SK-N-SH (cell line): ENCODE measurements at regions not wholly inside any gene's neighbourhood (a gene's known extent, or its start where the extent isn't known, plus 50 kb on each side); places are given as distances from the start of the nearest gene placed in this dataset.

ENCODE experiments used
- CTCF ChIA-PET: fragments of 300-600, 350-600 bp; formaldehyde crosslinking; extraction: SDS; loops from one replicate; lab custom pipeline; 2021; lab: Yijun Ruan, JAX
- POLR2A ChIA-PET: fragments of 350-600 bp; sonication (Branson Sonifier 250); formaldehyde crosslinking; extraction: SDS; loops from one replicate; lab custom pipeline; 2020; ENCODE audit warnings: antibody characterized with exemption, inconsistent platforms; lab: Yijun Ruan, JAX
- DNase-seq: peaks from one replicate; pipeline ENCODE4 v3.0.0; 2012
- H2AFZ ChIP-seq: fragments of 200-600 bp; sonication (generic); 2 replicates; pipeline ENCODE4 v1.8.1; 2016; ENCODE audit warnings: antibody characterized with exemption, mild to moderate bottlenecking, low read depth
- H3F3A ChIP-seq: fragments of 200-600 bp; sonication (generic); replicated peaks from 2 replicates; pipeline ENCODE3; 2016; ENCODE audit warnings: antibody characterized with exemption, mild to moderate bottlenecking; ENCODE audit not compliant: insufficient read depth
- H3K27ac ChIP-seq, 2 experiments: fragments of 200-500 bp in 1 of 2; fragments of 200-600 bp in 1 of 2; sonication (Bioruptor generic) in 1 of 2; sonication (generic), shearing (Covaris generic) in 1 of 2; 2 replicates each; pipeline versions ENCODE4 v1.5.1 to v1.6.1; 2014 to 2016; ENCODE audit warnings: low read depth in 2 of 2, inconsistent platforms in 1 of 2, low read length in 1 of 2, mild to moderate bottlenecking in 1 of 2, mixed read lengths in 1 of 2
- H3K27me3 ChIP-seq: fragments of 200-600 bp; sonication (generic), shearing (Covaris generic); 2 replicates; pipeline ENCODE4 v1.6.1; 2016; ENCODE audit warnings: mixed run types; ENCODE audit not compliant: insufficient read depth
- H3K36me3 ChIP-seq, 2 experiments: fragments of 200-500 bp in 1 of 2; fragments of 200-600 bp in 1 of 2; sonication (Bioruptor generic) in 1 of 2; sonication (generic) in 1 of 2; replicated peaks in 1 of 2; 2 replicates each; pipeline versions ENCODE3 to v1.5.1; 2014 to 2016; ENCODE audit warnings: low read length in 1 of 2, mild to moderate bottlenecking in 1 of 2; ENCODE audit not compliant: insufficient read depth in 2 of 2, control insufficient read depth in 1 of 2
- H3K4me1 ChIP-seq, 2 experiments: fragments of 200-500 bp in 1 of 2; fragments of 200-600 bp in 1 of 2; sonication (Bioruptor generic) in 1 of 2; sonication (generic), shearing (Covaris generic) in 1 of 2; 2 replicates each; pipeline versions ENCODE4 v1.5.1 to v1.6.1; 2014 to 2016; ENCODE audit warnings: low read depth in 1 of 2, low read length in 1 of 2, mixed run types in 1 of 2; ENCODE audit not compliant: insufficient read depth in 2 of 2, control insufficient read depth in 1 of 2
- H3K4me2 ChIP-seq: fragments of 200-600 bp; sonication (generic), shearing (Covaris generic); 2 replicates; pipeline ENCODE4 v1.6.1; 2017; ENCODE audit warnings: mixed run types
- H3K4me3 ChIP-seq, 2 experiments: fragments of 200-500 bp in 1 of 2; fragments of 200-600 bp in 1 of 2; sonication (Bioruptor generic) in 1 of 2; sonication (generic), shearing (Covaris generic) in 1 of 2; 2 replicates each; pipeline versions ENCODE4 v1.5.1 to v1.8.1; 2014 to 2016; ENCODE audit warnings: low read depth in 2 of 2, inconsistent platforms in 1 of 2, low read length in 1 of 2, mild to moderate bottlenecking in 1 of 2, mixed read lengths in 1 of 2, moderate library complexity in 1 of 2
- H3K79me2 ChIP-seq: fragments of 200-600 bp; sonication (generic); 2 replicates; pipeline ENCODE4 v1.8.1; 2017; ENCODE audit warnings: mild to moderate bottlenecking; ENCODE audit not compliant: insufficient read depth
- H3K9ac ChIP-seq: fragments of 200-600 bp; sonication (generic); 2 replicates; pipeline ENCODE4 v1.6.1; 2017; ENCODE audit warnings: mixed run types
- H3K9me2 ChIP-seq: fragments of 200-600 bp; sonication (generic); 2 replicates; pipeline ENCODE4 v1.6.1; 2017; ENCODE audit warnings: mixed run types
- H3K9me3 ChIP-seq: fragments of 200-600 bp; sonication (generic); 2 replicates; pipeline ENCODE4 v1.6.1; 2017; ENCODE audit warnings: mixed run types, mild to moderate bottlenecking, moderate library complexity
- H4K20me1 ChIP-seq: fragments of 200-600 bp; sonication (generic); 2 replicates; pipeline ENCODE4 v1.6.1; 2017; ENCODE audit warnings: mild to moderate bottlenecking, mixed run types; ENCODE audit not compliant: insufficient read depth
- CTCF ChIP-seq: fragments of 200-600 bp; sonication (generic); IDR thresholded peaks from 2 replicates; pipeline ENCODE4 v1.6.1; 2017; ENCODE audit warnings: antibody characterized with exemption, mild to moderate bottlenecking, moderate library complexity
- ELF1 ChIP-seq: IDR thresholded peaks from 2 replicates; pipeline ENCODE4 v1.4.0; 2012
- EZH2phosphoT487 ChIP-seq: fragments of 200-600 bp; sonication (generic); IDR thresholded peaks from 2 replicates; pipeline ENCODE4 v1.6.1; 2017; ENCODE audit warnings: low read depth, mixed run types, mild to moderate bottlenecking, antibody characterized with exemption, moderate library complexity, borderline replicate concordance
- GABPA ChIP-seq: IDR thresholded peaks from 2 replicates; pipeline ENCODE4 v1.4.0; 2012; ENCODE audit warnings: low read depth, mild to moderate bottlenecking
- GATA2 ChIP-seq: sonication (generic); formaldehyde crosslinking; IDR thresholded peaks from 2 replicates; pipeline ENCODE4 v1.5.0; 2020; ENCODE audit warnings: mild to moderate bottlenecking, missing genetic modification reagents
- IRF3 ChIP-seq: fragments of 150-350 bp; IDR thresholded peaks from 2 replicates; pipeline ENCODE4 v1.6.1; 2016; ENCODE audit warnings: mild to moderate bottlenecking, low read depth, low read length
- MAX ChIP-seq: IDR thresholded peaks from 2 replicates; pipeline ENCODE4 v1.4.0; 2012; ENCODE audit warnings: low read depth
- MXI1 ChIP-seq: IDR thresholded peaks from 2 replicates; pipeline ENCODE4 v1.6.1; 2012; ENCODE audit warnings: mild to moderate bottlenecking, low read depth, low read length, improper control_type of control experiment
- NFIC ChIP-seq: IDR thresholded peaks from 2 replicates; pipeline ENCODE4 v1.4.0; 2012; ENCODE audit warnings: borderline replicate concordance
- NRF1 ChIP-seq: IDR thresholded peaks from 2 replicates; pipeline ENCODE4 v1.6.1; 2012; ENCODE audit warnings: low read depth, mild to moderate bottlenecking, low read length
- PBX3 ChIP-seq: IDR thresholded peaks from 2 replicates; pipeline ENCODE4; 2012
- RFX5 ChIP-seq: IDR thresholded peaks from 2 replicates; pipeline ENCODE4 v1.6.1; 2012; ENCODE audit warnings: mild to moderate bottlenecking, improper control_type of control experiment, low read length
- RXRA ChIP-seq: IDR thresholded peaks from 2 replicates; pipeline ENCODE4 v1.4.0; 2012; ENCODE audit warnings: low read depth, mild to moderate bottlenecking, borderline replicate concordance
- SIN3A ChIP-seq: IDR thresholded peaks from 2 replicates; pipeline ENCODE4 v1.6.1; 2012; ENCODE audit warnings: low read depth, mild to moderate bottlenecking, low read length, moderate library complexity, borderline replicate concordance
- TAF1 ChIP-seq: IDR thresholded peaks from 2 replicates; pipeline ENCODE4 v1.6.1; 2012; ENCODE audit warnings: low read depth, mild to moderate bottlenecking, low read length, moderate library complexity, borderline replicate concordance
- TCF12 ChIP-seq: IDR thresholded peaks from 2 replicates; pipeline ENCODE4 v1.4.0; 2012
- USF1 ChIP-seq: IDR thresholded peaks from 2 replicates; pipeline ENCODE4 v1.4.0; 2012; ENCODE audit warnings: low read depth, borderline replicate concordance
- USF2 ChIP-seq: fragments of 150-350 bp; IDR thresholded peaks from 2 replicates; pipeline ENCODE4 v1.6.1; 2017; ENCODE audit warnings: antibody characterized with exemption, low read length, low read depth, borderline replicate concordance
- WGBS: methylation state at CpG from one replicate; pipeline ENCODE4 v1.1.6; 2017; ENCODE audit warnings: low lambda C conversion rate; 5-methylcytosine and 5-hydroxymethylcytosine counted together

GRCh38 chr1:177472567-177472966 lies 301.8 kb downstream of the BRINP2 start:
- Histone ChIP-seq H3K27ac (no peak overlapping the region), H2AFZ (no peak overlapping the region), H3K4me3 (no peak overlapping the region), H3K27me3 (no peaks in the 10 kb centered on the region), H3K4me1 (no peaks in the 10 kb centered on the region), H3F3A (no peaks in the 10 kb centered on the region), H4K20me1 (no peaks in the 10 kb centered on the region), H3K9me3 (no peaks in the 10 kb centered on the region), H3K79me2 (no peaks in the 10 kb centered on the region), H3K9me2 (no peaks in the 10 kb centered on the region), H3K4me2 (no peak overlapping the region), H3K36me3 (no peaks in the 10 kb centered on the region), H3K9ac (no peak overlapping the region)
- no peak for TF ChIP-seq NRF1
- no peak for TF ChIP-seq MAX
- TF ChIP-seq MXI1, result no peak
- no peak for TF ChIP-seq USF1
- no peak for TF ChIP-seq CTCF
- no peak for TF ChIP-seq TCF12
- TF ChIP-seq USF2, result no peak
- TF ChIP-seq GATA2, result no peak
- TF ChIP-seq EZH2phosphoT487, result no peak
- TF ChIP-seq RXRA, result no peak
- POLR2A ChIA-PET, result no interaction called here
- DNase-seq, result no peak
- CTCF ChIA-PET, result no interaction called here
- WGBS, result 25% methylated on average over 1 of the region's 1 CpG

GRCh38 chr1:177471244-177471643 lies 300.5 kb downstream of the BRINP2 start:
- CTCF ChIA-PET, result no interaction called here
- H3K4me1 ChIP-seq, result no peaks in the 10 kb centered on the region
- H3K9me3 ChIP-seq, result no peaks in the 10 kb centered on the region
- no peak overlapping the region for H3K4me3 ChIP-seq
- H3K4me2 ChIP-seq, result no peak overlapping the region
- no peaks in the 10 kb centered on the region for H3K9me2 ChIP-seq
- H3K27ac ChIP-seq, result no peak overlapping the region
- no peaks in the 10 kb centered on the region for H4K20me1 ChIP-seq
- no peak for DNase-seq
- WGBS, result 15% methylated on average over 1 of the region's 1 CpG
- H3K27me3 ChIP-seq, result no peaks in the 10 kb centered on the region
- no peaks in the 10 kb centered on the region for H3F3A ChIP-seq
- no peak for TF ChIP-seq RFX5
- no peak for TF ChIP-seq EZH2phosphoT487
- no peak for TF ChIP-seq MAX
- TF ChIP-seq ELF1, result no peak
- no peak for TF ChIP-seq USF2
- no peak for TF ChIP-seq NRF1
- TF ChIP-seq GABPA, result no peak
- TF ChIP-seq RXRA, result no peak
- no peak for TF ChIP-seq PBX3
- TF ChIP-seq SIN3A, result no peak
- TF ChIP-seq TAF1, result no peak
- TF ChIP-seq NFIC, result no peak
- TF ChIP-seq IRF3, result no peak
- H3K36me3 ChIP-seq, result no peaks in the 10 kb centered on the region
- H3K79me2 ChIP-seq, result no peaks in the 10 kb centered on the region
- POLR2A ChIA-PET, result no interaction called here
- H3K9ac ChIP-seq, result no peak overlapping the region
- no peak overlapping the region for H2AFZ ChIP-seq
